DMS53 treated with DMSO at 0.1 percent for 48 hours (cell line): ENCODE measurements at regions not wholly inside any gene's neighbourhood (a gene's known extent, or its start where the extent isn't known, plus 50 kb on each side); places are given as distances from the start of the nearest gene placed in this dataset.

ENCODE experiments used
- DNase-seq: peaks from one replicate; lab custom pipeline; 2025; ENCODE audit not compliant: unreplicated experiment; lab: John Stamatoyannopoulos, UW

GRCh38 chr13:44318161-44318560 lies 55.5 kb upstream of the SERP2 start:
- no peak for DNase-seq

- DNase-seq, result no peak
Measured at GRCh38 chr13:44320611-44321010, 53.0 kb upstream of the SERP2 start.

- no peak for DNase-seq
Measured at GRCh38 chr13:44321961-44322360, 51.7 kb upstream of the SERP2 start.

- peak; percentile 22 for DNase-seq
Measured at GRCh38 chr13:44322928-44323327, 50.7 kb upstream of the SERP2 start.

GRCh38 chr13:44323754-44324153 lies 49.9 kb upstream of the SERP2 start:
- DNase-seq, result no peak
